NCI-H446 (cell line): ENCODE measurements at regions not wholly inside any gene's neighbourhood (a gene's known extent, or its start where the extent isn't known, plus 50 kb on each side); places are given as distances from the start of the nearest gene placed in this dataset.

Experiments used
- DNase-seq, 2 experiments: peaks; one replicate each; lab custom pipeline; 2025; lab: John Stamatoyannopoulos, UW

GRCh38 chr10:131487822-131488221 is 176.3 kb upstream of the TCERG1L start:
- no peak for DNase-seq

- no peak for DNase-seq
Observed at GRCh38 chr10:131490991-131491594, 179.6 kb upstream of the TCERG1L start.

- no peak for DNase-seq
Observed at GRCh38 chr10:131492211-131492857, 180.8 kb upstream of the TCERG1L start.

GRCh38 chr10:131493432-131493831 is 181.9 kb upstream of the TCERG1L start:
- DNase-seq = no peak

GRCh38 chr10:131494451-131494850 is 182.9 kb upstream of the TCERG1L start:
- no peak for DNase-seq

- no peak for DNase-seq
Observed at GRCh38 chr10:131495224-131495623, 183.7 kb upstream of the TCERG1L start.

- no peak for DNase-seq
Observed at GRCh38 chr10:131495892-131496291, 184.4 kb upstream of the TCERG1L start.

- no peak for DNase-seq
Observed at GRCh38 chr10:131496351-131497052, 185.0 kb upstream of the TCERG1L start.

- no peak for DNase-seq
Observed at GRCh38 chr10:131499566-131499965, 188.0 kb upstream of the TCERG1L start.

- DNase-seq = no peak
Observed at GRCh38 chr10:131500181-131500580, 188.7 kb upstream of the TCERG1L start.

- DNase-seq = no peak
Observed at GRCh38 chr10:131500892-131501291, 189.4 kb upstream of the TCERG1L start.

GRCh38 chr10:131503992-131504391 is 192.5 kb upstream of the TCERG1L start:
- DNase-seq = no peak

GRCh38 chr10:131511391-131511790 is 199.9 kb upstream of the TCERG1L start:
- no peak for DNase-seq

GRCh38 chr10:131512852-131513251 is 201.3 kb upstream of the TCERG1L start:
- no peak for DNase-seq

- no peak for DNase-seq
Observed at GRCh38 chr10:131513445-131513844, 201.9 kb upstream of the TCERG1L start.

GRCh38 chr10:131513901-131514300 is 202.4 kb upstream of the TCERG1L start:
- DNase-seq = no peak

GRCh38 chr10:131514454-131514853 is 202.9 kb upstream of the TCERG1L start:
- DNase-seq = no peak

- DNase-seq = no peak
Observed at GRCh38 chr10:131516285-131516684, 204.8 kb upstream of the TCERG1L start.

- no peak for DNase-seq
Observed at GRCh38 chr10:131517781-131518180, 206.3 kb upstream of the TCERG1L start.

- no peak for DNase-seq
Observed at GRCh38 chr10:131519723-131520605, 208.4 kb upstream of the TCERG1L start.

GRCh38 chr10:131531265-131532190 is 220.0 kb upstream of the TCERG1L start:
- DNase-seq = no peak
